ENCODE measurements at regions not wholly inside any gene's neighbourhood (a gene's known extent, or its start where the extent isn't known, plus 50 kb on each side); places are given as distances from the start of the nearest gene placed in this dataset.

GRCh38 chr14:81765651-81766275 lies 232.1 kb upstream of the SEL1L start:
- ATAC-seq = no peak
- POLR2A ChIA-PET = no interaction called here

GRCh38 chr14:81766321-81766915 lies 232.8 kb upstream of the SEL1L start:
- intact Hi-C loops (cut with micrococcal nuclease; ENCODE audit: unreplicated experiment) = no loop called here
- BruUV-seq (replicated peaks) = no TSS peak
- no peak for DNase-seq (ENCODE audit: low read depth, low spot score)

More at GRCh38 chr14:81765651-81766275, 232.1 kb upstream of the SEL1L start:
- no peak overlapping the region for H3K27ac ChIP-seq (ENCODE audit: low read length)
- no peaks in the 10 kb centered on the region for H3K36me3 ChIP-seq (ENCODE audit: control insufficient read depth, insufficient read depth, low read length)
- no peaks in the 10 kb centered on the region for H3K9me3 ChIP-seq (ENCODE audit: control insufficient read depth, insufficient read depth, low read depth, low read length)
- CTCF ChIA-PET = no interaction called here
- no TSS peak for BruUV-seq (replicated peaks)
- intact Hi-C loops (cut with micrococcal nuclease; ENCODE audit: unreplicated experiment) (no loop called here), in situ Hi-C loops (cut with HindIII; ENCODE audit: low pct_unique_long_range_greater_than_20kb, low sequenced_read_pairs) (no loop called here)
- no peaks in the 10 kb centered on the region for H3K4me1 ChIP-seq (ENCODE audit: control insufficient read depth, insufficient read depth, low read length)
- no peak for DNase-seq (ENCODE audit: low read depth, low spot score)
- no peak overlapping the region for H3K4me3 ChIP-seq (ENCODE audit: low read depth in 2 of 2, low read length in 2 of 2)
- TF ChIP-seq SIN3A (IDR thresholded peaks at IDR 0.05; ENCODE audit: borderline replicate concordance, insufficient read depth, low read depth, low read length) (no peak), CTCF (IDR thresholded peaks at IDR 0.05) (no peak), TCF7L2 (IDR thresholded peaks at IDR 0.05; ENCODE audit: low read depth, low read length) (no peak), POLR2AphosphoS5 (IDR thresholded peaks at IDR 0.05; ENCODE audit: low read depth, low read length) (no peak)
- TF ChIP-seq, protein P1, sequence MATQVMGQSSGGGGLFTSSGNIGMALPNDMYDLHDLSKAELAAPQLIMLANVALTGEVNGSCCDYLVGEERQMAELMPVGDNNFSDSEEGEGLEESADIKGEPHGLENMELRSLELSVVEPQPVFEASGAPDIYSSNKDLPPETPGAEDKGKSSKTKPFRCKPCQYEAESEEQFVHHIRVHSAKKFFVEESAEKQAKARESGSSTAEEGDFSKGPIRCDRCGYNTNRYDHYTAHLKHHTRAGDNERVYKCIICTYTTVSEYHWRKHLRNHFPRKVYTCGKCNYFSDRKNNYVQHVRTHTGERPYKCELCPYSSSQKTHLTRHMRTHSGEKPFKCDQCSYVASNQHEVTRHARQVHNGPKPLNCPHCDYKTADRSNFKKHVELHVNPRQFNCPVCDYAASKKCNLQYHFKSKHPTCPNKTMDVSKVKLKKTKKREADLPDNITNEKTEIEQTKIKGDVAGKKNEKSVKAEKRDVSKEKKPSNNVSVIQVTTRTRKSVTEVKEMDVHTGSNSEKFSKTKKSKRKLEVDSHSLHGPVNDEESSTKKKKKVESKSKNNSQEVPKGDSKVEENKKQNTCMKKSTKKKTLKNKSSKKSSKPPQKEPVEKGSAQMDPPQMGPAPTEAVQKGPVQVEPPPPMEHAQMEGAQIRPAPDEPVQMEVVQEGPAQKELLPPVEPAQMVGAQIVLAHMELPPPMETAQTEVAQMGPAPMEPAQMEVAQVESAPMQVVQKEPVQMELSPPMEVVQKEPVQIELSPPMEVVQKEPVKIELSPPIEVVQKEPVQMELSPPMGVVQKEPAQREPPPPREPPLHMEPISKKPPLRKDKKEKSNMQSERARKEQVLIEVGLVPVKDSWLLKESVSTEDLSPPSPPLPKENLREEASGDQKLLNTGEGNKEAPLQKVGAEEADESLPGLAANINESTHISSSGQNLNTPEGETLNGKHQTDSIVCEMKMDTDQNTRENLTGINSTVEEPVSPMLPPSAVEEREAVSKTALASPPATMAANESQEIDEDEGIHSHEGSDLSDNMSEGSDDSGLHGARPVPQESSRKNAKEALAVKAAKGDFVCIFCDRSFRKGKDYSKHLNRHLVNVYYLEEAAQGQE (IDR thresholded peaks at IDR 0.05; ENCODE audit: insufficient read depth in 1 of 2, low read depth in 2 of 2, low read length in 1 of 2) = no peak
- H3K27me3 ChIP-seq (ENCODE audit: control insufficient read depth, insufficient read depth, low read length) = no peaks in the 10 kb centered on the region

More at GRCh38 chr14:81766321-81766915, 232.8 kb upstream of the SEL1L start:
- no peaks in the 10 kb centered on the region for H3K9me3 ChIP-seq (ENCODE audit: control insufficient read depth, insufficient read depth, low read depth, low read length)
- H3K27ac ChIP-seq (ENCODE audit: low read length) = no peak overlapping the region
- no peaks in the 10 kb centered on the region for H3K27me3 ChIP-seq (ENCODE audit: control insufficient read depth, insufficient read depth, low read length)
- POLR2A ChIA-PET = no interaction called here
- H3K4me1 ChIP-seq (ENCODE audit: control insufficient read depth, insufficient read depth, low read length) = no peaks in the 10 kb centered on the region
- H3K36me3 ChIP-seq (ENCODE audit: control insufficient read depth, insufficient read depth, low read length) = no peaks in the 10 kb centered on the region
- CTCF ChIA-PET = no interaction called here
- no peak overlapping the region for H3K4me3 ChIP-seq (ENCODE audit: low read depth in 2 of 2, low read length in 2 of 2)
- in situ Hi-C loops (cut with HindIII; ENCODE audit: low pct_unique_long_range_greater_than_20kb, low sequenced_read_pairs) = no loop called here
- TF ChIP-seq CTCF (IDR thresholded peaks at IDR 0.05) (no peak), TCF7L2 (IDR thresholded peaks at IDR 0.05; ENCODE audit: low read depth, low read length) (no peak), POLR2AphosphoS5 (IDR thresholded peaks at IDR 0.05; ENCODE audit: low read depth, low read length) (no peak), SIN3A (IDR thresholded peaks at IDR 0.05; ENCODE audit: borderline replicate concordance, insufficient read depth, low read depth, low read length) (no peak)
- TF ChIP-seq, protein P1 (IDR thresholded peaks at IDR 0.05; ENCODE audit: insufficient read depth in 1 of 2, low read depth in 2 of 2, low read length in 1 of 2) = no peak
- ATAC-seq = no peak
